GM12892 (cell line): ENCODE measurements at regions not wholly inside any gene's neighbourhood (a gene's known extent, or its start where the extent isn't known, plus 50 kb on each side); places are given as distances from the start of the nearest gene placed in this dataset.

ENCODE experiments used
- POLR2A ChIP-seq: IDR thresholded peaks from 2 replicates; pipeline ENCODE4 v1.6.1; 2011; ENCODE audit warnings: low read depth, low read length, control low read depth
- POLR2AphosphoS5 ChIP-seq: IDR thresholded peaks from 2 replicates; pipeline ENCODE4 v1.6.1; 2011; ENCODE audit warnings: low read depth, low read length, control low read depth
- TAF1 ChIP-seq: IDR thresholded peaks from 2 replicates; pipeline ENCODE4 v1.6.1; 2011; ENCODE audit warnings: low read depth, mild to moderate bottlenecking, control low read depth, low read length, borderline replicate concordance

DNA sequence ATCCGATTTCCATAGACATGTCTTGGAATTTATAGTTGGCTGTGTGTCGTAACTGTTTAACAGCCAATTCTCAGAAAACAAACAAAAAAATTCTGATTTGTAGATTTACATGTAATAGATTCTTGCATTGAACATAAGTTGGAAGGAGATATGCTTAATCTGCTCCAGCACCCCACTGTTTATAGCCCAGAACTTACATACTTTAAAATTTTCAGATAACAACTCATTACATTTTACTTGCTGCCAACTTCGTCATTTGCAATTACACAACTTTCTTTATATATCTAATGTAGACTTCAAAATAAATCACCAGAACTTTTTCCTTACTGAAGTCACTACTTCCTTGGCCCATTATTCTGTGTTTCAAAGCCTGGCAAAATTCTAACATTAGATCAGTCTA lies 472.3 kb upstream of the EYS start:
- no peak for TF ChIP-seq POLR2AphosphoS5
- no peak for TF ChIP-seq TAF1
- TF ChIP-seq POLR2A = no peak
